ENCODE measurements at regions not wholly inside any gene's neighbourhood (a gene's known extent, or its start where the extent isn't known, plus 50 kb on each side); places are given as distances from the start of the nearest gene placed in this dataset.

DNA sequence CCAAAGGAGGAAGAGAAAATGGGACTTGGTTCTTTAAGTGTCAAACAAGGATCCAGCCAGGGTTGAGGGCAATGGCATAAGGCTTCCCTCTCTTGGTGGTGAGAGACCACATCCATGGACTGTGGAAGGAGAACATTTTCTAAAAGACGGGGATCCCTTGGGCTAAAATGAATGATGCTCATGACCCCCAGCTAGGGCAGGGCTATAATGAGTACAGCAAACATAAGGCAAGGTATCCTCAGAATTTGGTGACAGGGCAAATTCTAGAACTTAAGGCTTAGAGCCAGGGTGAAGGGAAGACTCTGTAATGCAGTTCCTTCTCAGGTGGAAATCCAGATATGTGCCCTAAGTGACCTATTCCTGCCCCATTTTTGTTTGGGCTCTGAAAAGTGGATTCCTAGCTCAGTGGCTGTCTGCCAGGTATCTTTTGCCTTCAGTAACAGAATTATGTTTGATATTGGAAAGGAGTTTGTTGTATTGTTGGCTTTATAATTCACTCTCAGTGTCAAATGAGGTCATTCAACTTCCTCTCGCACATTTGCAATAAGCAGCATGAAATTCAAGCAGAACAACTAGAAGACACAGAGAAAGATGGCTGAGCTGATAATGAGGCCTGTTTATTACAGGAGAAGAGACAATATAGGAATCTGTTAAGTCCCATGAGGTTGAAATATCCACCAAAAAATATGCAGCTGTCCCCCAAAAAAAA is 76.8 kb downstream of the DAD1 start:
- TF ChIP-seq, protein P1, sequence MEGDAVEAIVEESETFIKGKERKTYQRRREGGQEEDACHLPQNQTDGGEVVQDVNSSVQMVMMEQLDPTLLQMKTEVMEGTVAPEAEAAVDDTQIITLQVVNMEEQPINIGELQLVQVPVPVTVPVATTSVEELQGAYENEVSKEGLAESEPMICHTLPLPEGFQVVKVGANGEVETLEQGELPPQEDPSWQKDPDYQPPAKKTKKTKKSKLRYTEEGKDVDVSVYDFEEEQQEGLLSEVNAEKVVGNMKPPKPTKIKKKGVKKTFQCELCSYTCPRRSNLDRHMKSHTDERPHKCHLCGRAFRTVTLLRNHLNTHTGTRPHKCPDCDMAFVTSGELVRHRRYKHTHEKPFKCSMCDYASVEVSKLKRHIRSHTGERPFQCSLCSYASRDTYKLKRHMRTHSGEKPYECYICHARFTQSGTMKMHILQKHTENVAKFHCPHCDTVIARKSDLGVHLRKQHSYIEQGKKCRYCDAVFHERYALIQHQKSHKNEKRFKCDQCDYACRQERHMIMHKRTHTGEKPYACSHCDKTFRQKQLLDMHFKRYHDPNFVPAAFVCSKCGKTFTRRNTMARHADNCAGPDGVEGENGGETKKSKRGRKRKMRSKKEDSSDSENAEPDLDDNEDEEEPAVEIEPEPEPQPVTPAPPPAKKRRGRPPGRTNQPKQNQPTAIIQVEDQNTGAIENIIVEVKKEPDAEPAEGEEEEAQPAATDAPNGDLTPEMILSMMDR (IDR thresholded peaks at IDR 0.05) = no peak
- TF ChIP-seq POLR2AphosphoS5 (IDR thresholded peaks at IDR 0.05) (no peak), POLR2A (IDR thresholded peaks at IDR 0.05) (no peak)

Measured in upper lobe of left lung (tissue), 4 donors.